ENCODE measurements at regions not wholly inside any gene's neighbourhood (a gene's known extent, or its start where the extent isn't known, plus 50 kb on each side); places are given as distances from the start of the nearest gene placed in this dataset.

DNA sequence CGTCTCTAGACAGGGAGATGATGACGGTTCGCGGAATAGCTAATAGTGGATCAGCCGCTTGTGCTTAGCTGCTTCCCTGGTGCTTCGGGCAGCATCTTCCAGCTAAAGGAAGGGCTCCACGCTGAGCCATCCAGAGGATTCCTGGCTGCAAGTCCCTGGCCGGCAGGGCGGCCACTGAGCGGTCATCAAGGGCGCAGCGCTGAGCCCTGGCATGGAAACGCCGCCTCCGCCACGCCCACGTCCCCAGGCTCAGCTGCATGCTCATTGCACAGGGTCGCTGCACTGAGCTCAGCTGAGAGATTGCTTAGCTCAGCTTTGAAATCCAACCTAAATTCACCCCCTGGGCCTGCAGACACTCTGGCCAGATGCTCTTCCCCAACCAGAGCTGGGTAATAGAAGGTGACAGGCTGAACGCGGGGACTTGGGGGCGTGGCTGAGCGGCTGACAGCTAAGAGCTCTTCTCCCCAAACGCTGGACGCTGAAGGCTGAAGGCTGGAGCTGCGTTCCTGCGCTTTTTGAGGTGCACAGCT lies 118.2 kb upstream of the KIT start:
- H3K4me3 ChIP-seq (replicated peaks in 1 of 2; ENCODE audit: low read depth in 2 of 2, low read length in 2 of 2): peak overlapping the region; percentile 35 to 40
- no peak for TF ChIP-seq CTCF (IDR thresholded peaks at IDR 0.05; ENCODE audit: low read depth, low read length)
- peak; percentile 37 to 43 for DNase-seq (ENCODE audit: low read depth in 2 of 2)

DNA sequence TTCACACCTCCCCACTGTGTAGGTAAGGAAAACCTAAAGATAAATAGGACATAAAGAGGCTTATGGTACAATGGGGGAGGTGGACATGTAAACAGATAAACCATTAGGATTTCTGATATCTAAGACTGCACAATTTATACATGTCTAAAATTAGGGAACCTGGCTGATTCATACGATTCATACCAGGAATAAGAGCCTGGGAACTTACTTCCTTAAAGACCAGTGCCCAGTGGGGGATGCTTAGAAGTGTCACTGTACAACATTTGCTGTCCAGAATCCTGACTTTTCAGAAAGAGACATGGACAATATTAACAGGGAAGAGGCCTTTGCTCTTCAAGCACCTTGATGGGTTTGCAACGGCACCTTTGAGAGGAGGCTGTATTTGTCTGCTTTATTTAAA lies 116.8 kb upstream of the KIT start:
- no peak for TF ChIP-seq CTCF (IDR thresholded peaks at IDR 0.05; ENCODE audit: low read depth, low read length)
- no peak for DNase-seq (ENCODE audit: low read depth in 2 of 2)
- H3K4me3 ChIP-seq (replicated peaks in 1 of 2; ENCODE audit: low read depth in 2 of 2, low read length in 2 of 2): no peak overlapping the region

DNA sequence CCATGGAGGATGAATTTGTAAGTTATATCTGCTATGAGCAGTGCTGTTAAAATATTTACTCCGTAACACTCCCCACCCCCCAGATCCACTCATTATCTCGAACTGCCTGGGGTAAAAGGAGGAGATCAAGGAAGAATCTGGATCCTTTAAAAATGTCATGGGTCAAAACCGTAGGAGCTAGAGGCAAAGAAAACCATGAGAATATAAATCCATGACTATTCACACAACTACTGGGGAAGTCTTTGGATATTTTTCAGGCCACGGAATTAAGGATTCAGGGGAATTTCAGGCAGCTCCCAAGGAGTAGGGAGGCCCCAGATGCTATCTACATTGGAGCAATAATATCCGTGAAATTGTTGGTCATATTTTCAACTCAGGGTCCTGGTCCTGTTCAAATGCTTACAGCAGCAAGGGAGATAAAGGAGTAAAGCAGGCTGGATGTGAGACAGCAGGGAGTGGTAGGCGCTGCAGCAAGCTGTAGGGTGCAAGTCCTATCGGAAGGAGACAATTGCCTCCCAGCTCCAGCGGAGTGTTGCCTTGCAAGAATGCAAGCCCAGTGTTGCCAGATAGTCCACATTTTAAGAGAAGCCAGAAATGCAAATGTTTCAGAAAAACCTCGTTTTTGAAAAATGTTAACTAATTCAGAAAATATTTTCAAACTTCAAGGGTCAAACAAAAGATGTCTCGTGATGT lies 116.2 kb upstream of the KIT start:
- no peak for TF ChIP-seq CTCF (IDR thresholded peaks at IDR 0.05; ENCODE audit: low read depth, low read length)
- no peak overlapping the region for H3K4me3 ChIP-seq (replicated peaks in 1 of 2; ENCODE audit: low read depth in 2 of 2, low read length in 2 of 2)
- DNase-seq (ENCODE audit: low read depth in 2 of 2): peak in 1 of 2 donors; percentile 56

DNA sequence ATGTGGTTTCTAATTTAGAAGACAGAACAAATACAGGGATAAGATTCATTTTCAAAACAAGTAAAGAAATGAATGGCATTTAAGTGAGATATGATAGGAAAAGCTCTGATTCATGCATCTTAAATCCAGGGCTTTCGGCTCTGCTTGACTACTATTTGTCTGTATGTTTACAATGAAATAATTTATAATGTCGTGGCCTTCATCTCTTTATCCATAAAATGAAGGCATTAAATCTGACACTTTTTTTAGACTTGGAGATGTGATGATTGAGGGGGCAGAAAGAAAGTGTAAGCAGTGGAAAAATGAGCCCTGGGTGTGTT lies 115.7 kb upstream of the KIT start:
- peak in 1 of 2 donors; percentile 41 for DNase-seq (ENCODE audit: low read depth in 2 of 2)
- TF ChIP-seq CTCF (IDR thresholded peaks at IDR 0.05; ENCODE audit: low read depth, low read length): no peak
- H3K4me3 ChIP-seq (replicated peaks in 1 of 2; ENCODE audit: low read depth in 2 of 2, low read length in 2 of 2): no peak overlapping the region

DNA sequence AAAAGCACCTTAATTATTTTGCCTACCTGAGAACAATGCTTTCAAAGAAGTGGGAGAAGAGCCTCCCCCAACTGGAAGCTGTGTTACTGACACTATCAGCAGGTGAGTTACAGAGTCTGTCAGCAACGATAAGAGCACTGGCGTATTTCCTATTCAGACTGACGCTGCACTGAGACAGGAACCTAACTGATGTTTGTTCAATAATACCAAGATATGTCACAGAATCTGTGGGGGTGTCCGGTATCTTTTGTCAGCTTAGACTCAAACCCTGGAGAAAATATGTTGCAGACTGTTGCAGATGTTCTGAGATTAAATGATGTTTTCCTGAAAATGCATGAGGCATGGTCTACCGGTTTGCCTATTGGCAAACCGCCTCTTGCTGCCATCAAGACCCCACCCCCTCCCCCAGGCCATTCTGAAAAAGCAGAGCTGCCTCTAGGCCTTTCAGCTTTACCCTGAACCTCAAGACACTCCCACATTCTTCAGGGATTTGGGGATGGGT lies 115.2 kb upstream of the KIT start:
- TF ChIP-seq CTCF (IDR thresholded peaks at IDR 0.05; ENCODE audit: low read depth, low read length): no peak
- no peak overlapping the region for H3K4me3 ChIP-seq (replicated peaks in 1 of 2; ENCODE audit: low read depth in 2 of 2, low read length in 2 of 2)
- peak in 1 of 2 donors; percentile 11 for DNase-seq (ENCODE audit: low read depth in 2 of 2)

DNA sequence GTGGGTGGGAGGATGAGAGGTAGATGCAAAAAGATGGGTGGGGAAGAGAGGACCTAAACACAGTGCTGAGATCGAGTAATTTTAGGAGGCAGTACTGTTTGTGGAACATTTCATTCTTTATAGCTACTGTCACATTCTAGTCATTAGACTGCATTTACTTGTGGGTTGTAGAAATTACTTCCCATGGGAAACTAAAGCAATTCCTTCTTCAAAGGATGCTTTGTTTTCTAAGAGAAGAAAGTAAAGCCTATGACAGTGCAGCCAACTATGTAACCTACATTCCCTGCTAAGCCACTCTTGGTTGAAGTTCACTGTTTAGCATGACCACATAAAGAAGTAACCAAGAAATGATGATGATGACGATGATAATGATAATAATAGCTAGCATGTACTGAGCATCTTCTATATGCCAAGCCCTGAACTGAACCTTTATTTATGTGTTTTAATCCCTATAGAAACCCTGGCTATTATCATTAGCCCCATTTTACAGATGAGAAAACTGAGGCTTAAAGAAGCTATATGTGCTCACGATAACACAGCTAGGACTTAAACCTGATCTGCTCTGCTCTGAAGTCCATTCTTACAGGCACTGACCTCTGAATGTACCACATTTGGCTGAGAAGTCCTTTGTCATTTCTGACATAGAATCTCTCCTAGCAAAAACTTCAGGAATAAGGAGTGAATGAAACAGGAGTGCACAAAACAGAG lies 114.5 kb upstream of the KIT start:
- H3K4me3 ChIP-seq (replicated peaks in 1 of 2; ENCODE audit: low read depth in 2 of 2, low read length in 2 of 2): no peak overlapping the region
- DNase-seq (ENCODE audit: low read depth in 2 of 2): peak; percentile 42 to 88
- no peak for TF ChIP-seq CTCF (IDR thresholded peaks at IDR 0.05; ENCODE audit: low read depth, low read length)
